ENCODE measurements at regions not wholly inside any gene's neighbourhood (a gene's known extent, or its start where the extent isn't known, plus 50 kb on each side); places are given as distances from the start of the nearest gene placed in this dataset.
"Not testable (repeated sequence)": the region's sequence is repeated elsewhere in the genome, so short reads cannot be mapped to it uniquely, and the experiment has no call there.

DNA sequence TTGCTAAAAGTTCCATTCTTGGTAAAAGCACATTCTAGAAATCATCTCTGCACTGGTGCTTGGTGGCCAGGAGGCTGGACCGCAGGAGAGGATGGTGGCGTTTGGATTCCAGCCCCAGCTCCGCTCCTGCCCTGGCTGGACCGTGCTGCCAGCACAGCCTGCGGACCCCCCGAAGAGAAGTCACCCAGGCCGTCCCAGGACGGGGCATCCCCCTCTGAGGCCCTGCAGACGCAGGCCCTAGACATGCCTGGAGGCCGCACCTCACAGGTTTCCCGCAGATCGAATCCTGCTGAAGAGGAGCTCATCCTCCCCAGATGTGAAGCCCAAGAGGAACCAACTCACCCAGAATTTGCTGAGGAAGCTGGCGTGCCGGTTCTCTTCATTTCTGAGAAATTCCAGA, 159.0 kb downstream of the TEX29 start:
- no peak for DNase-seq

DNA sequence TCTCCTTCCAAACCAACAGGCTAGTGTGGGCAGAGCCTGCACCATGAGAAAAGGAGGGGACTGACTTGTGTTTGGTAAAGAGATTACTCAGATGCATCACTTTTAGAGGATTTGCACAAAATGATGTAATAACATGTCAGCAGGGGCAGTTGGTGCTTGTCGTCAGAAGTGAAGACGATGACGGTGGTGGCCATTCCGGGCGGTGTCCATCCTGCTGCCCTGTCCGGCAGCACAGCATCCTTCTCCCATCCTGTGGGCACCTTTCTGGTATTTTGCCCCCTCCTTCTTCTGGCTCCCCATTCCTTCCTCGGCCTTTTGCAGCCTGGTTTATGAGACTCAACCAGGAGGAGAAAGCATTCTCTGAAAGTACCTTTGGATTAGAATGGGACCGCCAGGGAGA, 160.1 kb downstream of the TEX29 start:
- DNase-seq = no peak

DNA sequence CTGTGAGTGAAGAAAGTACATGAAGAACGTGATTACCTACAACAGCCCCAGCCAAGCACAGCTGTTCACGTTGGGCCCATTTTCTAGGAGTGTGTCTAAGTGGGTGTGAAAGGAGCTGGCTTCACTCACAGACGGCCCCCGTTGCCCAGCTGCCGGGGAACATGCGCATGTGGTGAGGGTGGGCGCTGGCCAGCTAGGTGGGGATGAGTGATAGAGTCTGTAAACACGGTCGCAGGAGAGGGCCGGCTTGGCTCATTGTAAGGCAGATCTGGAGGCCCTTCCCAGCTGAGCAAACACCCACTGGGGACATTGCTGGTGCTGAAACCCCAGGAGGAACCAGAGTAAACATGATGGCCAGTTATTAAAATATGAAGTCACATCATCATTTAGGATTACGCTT, 160.5 kb downstream of the TEX29 start:
- DNase-seq = no peak

GRCh38 chr13:111482126-111482525, 161.7 kb downstream of the TEX29 start:
- DNase-seq = no peak

DNA sequence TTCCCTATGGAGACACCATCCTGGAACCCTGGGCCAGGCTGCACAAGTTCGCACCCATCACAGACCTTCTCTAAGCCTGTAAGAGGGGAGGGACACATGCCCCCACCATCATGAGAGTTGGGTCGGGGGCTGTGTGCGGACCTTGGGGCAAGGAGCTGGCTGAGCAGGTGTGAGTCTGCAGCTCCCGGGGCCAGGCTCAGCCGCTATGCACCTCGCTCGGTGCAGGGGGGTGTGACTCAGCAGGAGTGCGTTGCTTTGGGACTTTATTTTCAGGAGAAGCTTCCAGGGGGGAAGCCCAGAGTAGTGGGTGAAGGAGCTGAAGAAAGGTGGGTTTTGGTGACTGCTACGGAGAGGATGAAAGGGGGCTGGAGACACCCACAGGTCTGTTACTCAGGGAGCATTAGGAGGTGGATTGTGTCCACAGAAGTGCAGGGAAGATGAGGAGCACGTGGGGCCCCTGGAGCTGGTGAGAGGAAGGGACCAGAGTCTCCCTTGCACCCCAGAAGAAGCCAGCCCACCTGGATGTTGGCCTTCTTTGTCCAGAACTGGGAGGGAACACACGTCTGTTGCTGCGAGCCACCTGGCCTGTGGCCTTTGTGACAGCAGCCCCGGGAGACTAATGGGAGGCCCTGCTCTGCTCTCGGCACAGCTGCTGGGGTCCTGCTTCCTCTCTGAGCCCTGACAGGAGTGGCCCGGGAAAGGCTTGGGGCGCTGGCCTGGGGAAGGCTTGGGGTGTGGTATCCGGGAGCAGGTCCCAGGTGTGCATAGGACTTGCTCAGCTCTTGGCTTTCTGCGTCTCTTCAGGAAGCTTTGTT, 162.6 kb downstream of the TEX29 start:
- no peak for DNase-seq

DNA sequence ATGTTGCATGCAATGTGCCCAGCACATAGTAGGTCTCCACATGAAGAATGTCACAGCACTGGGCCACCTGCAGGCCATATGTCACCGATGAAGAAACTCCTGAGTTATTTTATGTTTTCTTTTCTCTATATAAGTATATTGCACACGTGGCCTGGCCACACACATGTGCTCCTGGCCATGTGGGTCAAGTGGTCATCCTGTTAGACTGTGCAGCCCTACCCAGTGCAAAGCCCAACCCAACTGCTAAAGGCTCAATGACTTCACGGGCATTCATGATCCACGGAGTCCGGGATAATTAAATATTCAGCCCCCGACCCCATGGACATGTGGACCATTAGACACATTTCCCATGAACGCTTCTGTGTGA, 163.2 kb downstream of the TEX29 start:
- DNase-seq = no peak

- no peak for DNase-seq
Measured at GRCh38 chr13:111484141-111484925, 163.9 kb downstream of the TEX29 start.

- no peak for DNase-seq
Measured at GRCh38 chr13:111484959-111485358, 164.5 kb downstream of the TEX29 start.

GRCh38 chr13:111485491-111486250, 165.2 kb downstream of the TEX29 start:
- DNase-seq = no peak

DNA sequence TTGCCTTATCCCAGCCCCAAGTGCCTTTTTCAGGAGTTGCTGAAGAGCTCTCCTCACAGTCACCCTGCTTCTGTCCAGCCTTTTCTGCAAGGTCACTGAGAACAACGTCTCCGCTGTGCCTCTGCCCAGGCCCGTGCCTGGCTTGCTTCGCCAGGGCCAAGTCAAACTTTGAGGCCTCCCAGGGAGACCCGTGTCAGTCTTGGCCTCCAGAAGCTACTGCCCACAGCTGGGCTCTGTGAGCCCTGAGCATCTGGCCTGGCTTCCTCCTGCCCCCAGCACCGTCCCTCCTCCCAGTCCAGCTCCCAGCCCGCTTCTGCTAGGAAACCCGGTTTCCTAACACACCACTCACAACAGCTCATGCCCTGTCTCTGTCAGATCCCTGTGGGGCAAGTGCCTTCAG, 165.9 kb downstream of the TEX29 start:
- DNase-seq = no peak

DNA sequence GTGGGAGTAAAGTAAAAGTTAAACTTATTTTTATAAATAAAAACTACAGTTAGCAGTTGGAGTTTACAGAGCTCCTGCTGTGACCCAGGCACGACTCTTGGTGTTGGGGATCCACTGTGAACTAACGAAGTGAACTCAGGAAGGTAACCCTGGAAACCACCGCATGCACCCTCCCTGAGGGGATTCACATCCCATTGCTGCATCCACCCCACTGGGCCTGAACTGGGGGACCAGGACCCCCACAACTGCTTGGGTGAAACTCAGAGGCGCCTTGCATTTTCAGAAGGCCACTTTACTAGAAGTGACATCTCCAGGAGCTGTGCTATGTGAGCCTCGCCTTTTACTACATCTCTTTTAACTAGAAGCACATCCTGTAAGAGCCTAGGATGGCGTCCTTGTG, 166.4 kb downstream of the TEX29 start:
- DNase-seq = no peak

DNA sequence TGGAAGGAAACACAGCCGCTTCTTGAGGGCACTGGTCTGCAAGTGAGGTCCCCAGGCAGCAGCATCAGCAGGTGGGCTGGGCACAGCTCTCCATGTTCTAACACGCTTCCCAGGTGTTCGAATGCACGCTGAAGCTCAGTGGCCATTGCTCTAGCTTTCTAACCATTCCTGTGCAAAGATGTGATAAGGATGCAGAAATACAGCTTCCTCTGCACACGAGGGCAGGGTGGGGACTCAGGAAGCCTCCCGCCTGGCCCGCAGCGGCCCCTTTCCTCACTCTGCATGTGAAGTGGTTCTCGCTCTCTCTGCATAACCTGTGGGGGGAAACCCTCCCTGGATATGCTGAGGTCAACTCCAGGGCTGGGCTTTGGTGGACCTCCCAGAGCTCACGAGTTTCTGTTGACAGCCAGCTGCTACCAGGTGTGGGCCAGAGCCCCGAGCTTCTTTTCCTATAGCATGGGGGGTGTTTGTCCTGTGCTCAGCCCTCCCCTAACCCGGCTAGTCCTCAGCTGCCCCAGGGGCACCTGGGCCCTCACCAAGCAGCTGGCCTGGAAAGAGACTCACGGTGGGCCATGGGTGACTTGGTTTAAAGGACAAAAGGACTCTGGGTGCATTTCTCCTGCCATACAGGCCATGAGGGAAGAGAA, 168.2 kb downstream of the TEX29 start:
- DNase-seq = no peak

GRCh38 chr13:111489301-111489700, 168.9 kb downstream of the TEX29 start:
- DNase-seq = no peak

DNA sequence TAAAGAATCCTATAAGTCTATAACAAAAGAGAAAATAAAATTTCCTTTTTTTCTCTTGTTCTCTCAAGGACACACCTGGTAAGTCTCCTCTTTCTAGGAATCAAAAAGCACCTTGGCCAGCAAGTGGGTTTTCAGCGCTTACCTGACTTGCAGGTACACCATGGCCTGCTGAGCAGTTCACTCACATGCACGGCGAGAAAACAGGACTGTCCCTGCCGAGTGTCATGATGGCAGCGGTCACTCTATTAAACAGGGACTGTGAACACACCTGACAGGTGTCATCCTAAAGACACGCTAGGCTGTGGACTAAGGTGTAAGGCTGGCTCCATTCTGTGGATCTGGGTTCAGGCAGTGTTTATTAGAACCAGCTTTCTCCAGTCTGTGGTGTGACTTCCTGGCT, 170.2 kb downstream of the TEX29 start:
- no peak for DNase-seq

GRCh38 chr13:111491021-111491420, 170.6 kb downstream of the TEX29 start:
- DNase-seq = no peak

DNA sequence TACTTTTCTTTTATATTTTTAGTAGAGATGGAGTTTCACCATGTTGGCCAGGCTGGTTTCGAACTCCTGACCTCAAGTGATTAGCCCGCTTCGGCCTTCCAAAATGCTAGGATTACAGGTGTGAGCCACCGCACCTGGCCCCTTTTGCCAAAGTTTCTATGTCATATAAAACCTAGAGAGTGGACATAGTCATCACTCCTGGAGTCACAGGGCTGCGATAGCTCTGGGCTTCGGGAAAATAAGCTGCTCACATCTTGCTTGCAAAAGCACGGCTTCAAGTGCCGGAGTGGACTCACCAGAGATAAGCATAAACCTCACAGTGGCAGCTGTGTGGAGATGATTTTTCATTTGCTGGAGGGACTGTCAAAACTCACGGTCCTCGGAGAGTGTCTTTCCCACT, 171.2 kb downstream of the TEX29 start:
- no peak for DNase-seq

- no peak for DNase-seq
Measured at GRCh38 chr13:111492341-111492950, 172.0 kb downstream of the TEX29 start.

DNA sequence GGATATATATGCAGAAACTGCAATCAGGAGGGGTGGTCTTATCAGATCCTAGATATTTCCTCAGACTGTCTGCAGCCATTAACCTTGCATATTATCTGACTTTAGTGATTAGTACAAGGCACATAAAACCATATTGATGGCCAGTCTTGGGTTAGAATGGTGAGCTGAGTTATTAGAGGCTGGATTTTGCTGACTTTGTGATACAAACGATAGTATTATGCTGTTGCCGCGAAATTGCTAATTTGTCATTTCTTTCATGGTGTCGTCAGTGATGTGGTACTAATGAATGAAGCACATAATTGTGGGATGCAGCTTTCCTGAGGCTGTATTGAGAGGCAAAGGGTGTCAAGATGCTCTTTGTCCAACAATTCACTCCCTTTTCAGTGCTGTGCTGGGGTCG, 172.5 kb downstream of the TEX29 start:
- DNase-seq = no peak

GRCh38 chr13:111493468-111493867, 173.0 kb downstream of the TEX29 start:
- no peak for DNase-seq

DNA sequence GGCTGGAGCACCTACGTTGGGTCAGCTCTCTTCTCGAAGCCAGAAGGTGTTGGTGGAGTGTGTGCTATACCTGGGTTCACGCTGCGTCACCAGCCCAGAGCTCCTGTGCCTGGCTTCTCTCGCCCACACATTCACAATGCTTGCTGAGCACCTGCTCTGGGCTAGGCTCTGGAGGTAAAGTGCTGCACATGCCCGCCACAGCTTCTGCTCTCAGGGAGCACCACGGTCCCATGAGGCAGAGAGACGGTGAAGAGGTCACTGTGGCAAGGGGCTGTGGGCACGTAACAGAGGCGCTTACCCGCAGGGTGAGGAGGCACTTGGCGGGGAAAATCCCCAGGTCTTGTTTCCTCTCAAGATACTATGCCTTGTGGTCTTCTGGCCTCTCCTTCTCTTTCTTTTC, 174.2 kb downstream of the TEX29 start:
- no peak for DNase-seq

GRCh38 chr13:111501596-111502535, 181.4 kb downstream of the TEX29 start:
- not testable (repeated sequence) for DNase-seq

GRCh38 chr13:111502957-111503356, 182.5 kb downstream of the TEX29 start:
- no peak for DNase-seq

All from activated CD4-positive, alpha-beta T cell treated with anti-CD3 and anti-CD28 coated beads for 48 hours (primary cell).